Transverse colon (tissue), 3 donors: ENCODE measurements at regions not wholly inside any gene's neighbourhood (a gene's known extent, or its start where the extent isn't known, plus 50 kb on each side); places are given as distances from the start of the nearest gene placed in this dataset.

Experiments
- CTCF ChIP-seq, 5 experiments: fragments of 200-600 bp in 3 of 5; fragments of 450-650 bp in 2 of 5; sonication (generic) in 3 of 5; IDR thresholded peaks; 1 replicate in 2 of 5; 2 replicates in 3 of 5; pipeline ENCODE4 v1.5.1; 2016 to 2017; ENCODE audit warnings: antibody characterized with exemption in 5 of 5, inconsistent platforms in 3 of 5, mild to moderate bottlenecking in 2 of 5, moderate library complexity in 1 of 5
- EP300 ChIP-seq: sonication (generic); formaldehyde crosslinking; IDR thresholded peaks from one replicate; pipeline ENCODE4 v1.6.1; 2017; ENCODE audit warnings: antibody characterized with exemption, low read depth
- POLR2A ChIP-seq: fragments of 450-650 bp; IDR thresholded peaks from one replicate; pipeline ENCODE4 v1.6.1; 2016; ENCODE audit warnings: antibody characterized with exemption, mild to moderate bottlenecking, moderate library complexity

- no peak for TF ChIP-seq CTCF (IDR thresholded peaks at IDR 0.05)
- TF ChIP-seq POLR2A: no peak
- no peak for TF ChIP-seq EP300
Measured at GRCh38 chr11:131246156-131246555, 124.3 kb upstream of the NTM start.
